ENCODE measurements at regions not wholly inside any gene's neighbourhood (a gene's known extent, or its start where the extent isn't known, plus 50 kb on each side); places are given as distances from the start of the nearest gene placed in this dataset.

DNA sequence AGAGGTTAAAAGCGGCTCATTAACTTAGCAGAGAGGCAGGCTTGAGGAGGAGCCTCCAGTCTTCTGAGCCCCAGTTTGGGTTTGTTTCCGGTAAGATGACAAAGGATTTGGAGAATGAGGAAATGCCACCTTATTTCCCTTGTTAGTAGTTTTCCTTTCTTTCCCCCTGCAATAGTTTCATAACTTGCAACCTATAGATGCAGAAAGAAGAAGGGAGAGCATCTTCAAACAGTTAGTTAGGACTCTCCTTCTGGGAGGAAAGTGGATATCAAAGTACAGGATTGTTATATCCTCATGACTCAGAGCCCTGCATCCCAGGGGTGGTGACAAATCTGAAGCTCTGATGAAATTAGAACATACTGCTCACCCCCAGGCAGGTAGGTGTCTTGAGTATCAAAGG, 180.7 kb upstream of the SLC38A2 start:
- Histone ChIP-seq H3K56ac (ENCODE audit: extremely low read depth, insufficient read depth, low read length) (peak overlapping the region; percentile 74), H4K5ac (ENCODE audit: low read depth, low read length) (peak overlapping the region; percentile 67), H3K23ac (ENCODE audit: low read depth, low read length) (peak overlapping the region; percentile 54), H2BK5ac (ENCODE audit: low read depth, low read length, poor library complexity, severe bottlenecking) (peak overlapping the region; percentile 100), H3K27ac (ENCODE audit: insufficient read depth, low read length) (peak overlapping the region; percentile 93), H2BK15ac (ENCODE audit: low read depth, low read length) (peak overlapping the region; percentile 91), H3K9me1 (ENCODE audit: insufficient read depth, low read length) (peaks cover 3% of the 10 kb centered on the region; the same call in 1 of the 2 replicates), H2AFZ (replicated peaks; ENCODE audit: low read length, poor library complexity) (no peak overlapping the region), H3K9ac (ENCODE audit: low read depth, low read length) (no peak overlapping the region), H3K27me3 (ENCODE audit: control insufficient read depth, insufficient read depth, low read length) (no peaks in the 10 kb centered on the region), H4K20me1 (ENCODE audit: insufficient read depth, low read length) (no peaks in the 10 kb centered on the region), H3K4me3 (ENCODE audit: insufficient read depth, low read depth, low read length) (no peak overlapping the region), H2BK20ac (ENCODE audit: low read depth, low read length) (peak overlapping the region; percentile 90), H3K79me1 (ENCODE audit: low read depth in 1 of 2, low read length in 2 of 2) (peaks cover 10 to 33% of the 10 kb centered on the region in 2 experiments), H3K36me3 (ENCODE audit: control insufficient read depth, insufficient read depth, low read length) (no peaks in the 10 kb centered on the region), H3K4me1 (ENCODE audit: control insufficient read depth, insufficient read depth, low read length) (peaks cover 22% of the 10 kb centered on the region), H3K9me3 (ENCODE audit: control insufficient read depth, insufficient read depth, low read length) (no peaks in the 10 kb centered on the region), H3K18ac (ENCODE audit: low read depth, low read length) (peak overlapping the region; percentile 88), H3K4ac (ENCODE audit: low read depth, low read length) (peak overlapping the region; percentile 80), H3K4me2 (ENCODE audit: low read depth, low read length) (no peak overlapping the region), H2BK120ac (ENCODE audit: low read depth, low read length) (peak overlapping the region; percentile 95), H2AK9ac (replicated peaks; ENCODE audit: low read depth, low read length, poor library complexity) (no peak overlapping the region), H3K14ac (replicated peaks; ENCODE audit: low read depth, low read length) (peak overlapping the region; percentile 64), H4K91ac (ENCODE audit: insufficient read depth, low read depth, low read length) (peak overlapping the region; percentile 86), H4K8ac (ENCODE audit: low read depth in 2 of 2, low read length in 2 of 2) (peak overlapping the region; percentile 33 to 69; a peak in 3 of 4 replicates), H2AK5ac (ENCODE audit: low read depth, low read length) (peak overlapping the region; percentile 91)
- no CpG with 5 or more reads among the region's 2 CpGs for WGBS, 2 experiments (ENCODE audit: extremely low coverage in 2 of 2, insufficient read length in 1 of 2)
- ChIA-PET CTCF (interaction anchor here (0.6 kb wide), 1 partner anchor 185 kb away, joined by 3 read pairs; no protein-coding TSS in a partner anchor), POLR2A (ENCODE audit: unreplicated experiment) (no interaction called here)
- TF ChIP-seq RAD21 (IDR thresholded peaks at IDR 0.05; ENCODE audit: low read length) (0 out of 2 replicates have a peak, but pooled peaks have one; percentile 4), RCOR1 (IDR thresholded peaks at IDR 0.05; ENCODE audit: insufficient replicate concordance, low read length) (no peak), POLR2A (IDR thresholded peaks at IDR 0.05; ENCODE audit: low read depth, low read length) (no peak), FOS (IDR thresholded peaks at IDR 0.05; ENCODE audit: low read depth, low read length) (peak; percentile 72), MXI1 (IDR thresholded peaks at IDR 0.05; ENCODE audit: borderline replicate concordance, low read depth, low read length) (no peak), NFE2L2 (IDR thresholded peaks at IDR 0.05; ENCODE audit: low read depth, low read length) (0 out of 2 replicates have a peak, but pooled peaks have one; percentile 2), CEBPB (IDR thresholded peaks at IDR 0.05; ENCODE audit: low read depth, low read length) (peak; percentile 79; the same call in 1 of the 2 replicates), USF2 (IDR thresholded peaks at IDR 0.05; ENCODE audit: low read depth, low read length) (no peak)
- TF ChIP-seq, protein P1, sequence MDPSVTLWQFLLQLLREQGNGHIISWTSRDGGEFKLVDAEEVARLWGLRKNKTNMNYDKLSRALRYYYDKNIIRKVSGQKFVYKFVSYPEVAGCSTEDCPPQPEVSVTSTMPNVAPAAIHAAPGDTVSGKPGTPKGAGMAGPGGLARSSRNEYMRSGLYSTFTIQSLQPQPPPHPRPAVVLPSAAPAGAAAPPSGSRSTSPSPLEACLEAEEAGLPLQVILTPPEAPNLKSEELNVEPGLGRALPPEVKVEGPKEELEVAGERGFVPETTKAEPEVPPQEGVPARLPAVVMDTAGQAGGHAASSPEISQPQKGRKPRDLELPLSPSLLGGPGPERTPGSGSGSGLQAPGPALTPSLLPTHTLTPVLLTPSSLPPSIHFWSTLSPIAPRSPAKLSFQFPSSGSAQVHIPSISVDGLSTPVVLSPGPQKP (IDR thresholded peaks at IDR 0.05; ENCODE audit: borderline replicate concordance, low read depth, low read length), result no peak
- dilution Hi-C loops (cut with HindIII; ENCODE audit: low sequenced_read_pairs, unreplicated experiment) (no loop called here), intact Hi-C loops (cut with micrococcal nuclease) (no loop called here), in situ Hi-C loops (cut with MboI; ENCODE audit: low sequenced_read_pairs) (loop anchor here (10.0 kb wide), 1 partner anchor 178 kb away; the partner anchor contains the start of gene SLC38A2)
- DNase-seq, result peak; percentile 84
- no TSS peak for BruUV-seq (replicated peaks)
- ATAC-seq (ENCODE audit: low read depth), result 0 out of 2 replicates have a peak, but pooled peaks have one; percentile 8

Measured in IMR-90 (cell line).